Lower leg skin (tissue), 4 donors: ENCODE measurements at regions not wholly inside any gene's neighbourhood (a gene's known extent, or its start where the extent isn't known, plus 50 kb on each side); places are given as distances from the start of the nearest gene placed in this dataset.

Source experiments
- DNase-seq, 2 donors: peaks; one replicate each; pipeline ENCODE4 v3.0.0-alpha.2; 2019; ENCODE audit warnings: low spot score in 2 of 2
- H3K4me3 ChIP-seq: fragments of 200-600 bp; sonication (generic); 2 replicates; pipeline ENCODE4 v1.5.1; 2017; ENCODE audit warnings: mild to moderate bottlenecking, low read depth; ENCODE audit not compliant: poor library complexity, severe bottlenecking
- POLR2A ChIP-seq, 2 donors: fragments of 450-650 bp; IDR thresholded peaks; one replicate each; pipeline ENCODE4 v1.6.1; 2016 to 2017; ENCODE audit warnings: antibody characterized with exemption in 2 of 2, mild to moderate bottlenecking in 1 of 2, moderate library complexity in 1 of 2
- WGBS, 2 donors: methylation state at CpG; one replicate each; pipeline ENCODE4 v1.1.5; 2018; 5-methylcytosine and 5-hydroxymethylcytosine counted together
- intact Hi-C: fragments of 100-400 bp; cut with DNase I; formaldehyde crosslinking; loops from one replicate; pipeline ENCODE4 v1.15.0; 2023; ENCODE audit warnings: low total_unique reads
- TF ChIP-seq, protein P1 (sequence below), 3 donors: fragments of 450-650 bp; IDR thresholded peaks; one replicate each; pipeline ENCODE4 v1.5.1; 2016; ENCODE audit warnings: antibody characterized with exemption in 3 of 3, mild to moderate bottlenecking in 3 of 3, moderate library complexity in 2 of 3

DNA sequence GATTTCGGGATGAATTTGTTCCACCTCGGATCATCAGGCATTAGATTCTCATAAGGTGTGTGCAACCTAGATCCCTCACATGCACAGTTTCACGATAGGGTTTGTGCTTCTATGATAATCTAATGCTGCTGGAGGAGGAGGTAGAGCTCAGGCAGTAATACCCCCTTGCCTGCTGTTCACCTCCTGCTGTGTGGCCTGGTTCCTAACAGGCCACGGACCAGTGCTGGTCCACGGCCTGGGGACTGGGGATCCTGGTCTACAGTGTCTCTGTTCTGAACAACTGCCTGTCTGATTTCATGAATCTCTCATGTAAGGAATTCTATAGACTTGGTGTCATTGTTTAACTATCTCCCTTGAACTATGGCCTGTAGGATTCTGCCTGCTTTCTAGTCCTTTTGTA lies 269.9 kb downstream of the SPRY1 start:
- WGBS, 2 donors: 93 to 95% methylated on average over 5 of the region's 5 CpGs
- TF ChIP-seq, protein P1, sequence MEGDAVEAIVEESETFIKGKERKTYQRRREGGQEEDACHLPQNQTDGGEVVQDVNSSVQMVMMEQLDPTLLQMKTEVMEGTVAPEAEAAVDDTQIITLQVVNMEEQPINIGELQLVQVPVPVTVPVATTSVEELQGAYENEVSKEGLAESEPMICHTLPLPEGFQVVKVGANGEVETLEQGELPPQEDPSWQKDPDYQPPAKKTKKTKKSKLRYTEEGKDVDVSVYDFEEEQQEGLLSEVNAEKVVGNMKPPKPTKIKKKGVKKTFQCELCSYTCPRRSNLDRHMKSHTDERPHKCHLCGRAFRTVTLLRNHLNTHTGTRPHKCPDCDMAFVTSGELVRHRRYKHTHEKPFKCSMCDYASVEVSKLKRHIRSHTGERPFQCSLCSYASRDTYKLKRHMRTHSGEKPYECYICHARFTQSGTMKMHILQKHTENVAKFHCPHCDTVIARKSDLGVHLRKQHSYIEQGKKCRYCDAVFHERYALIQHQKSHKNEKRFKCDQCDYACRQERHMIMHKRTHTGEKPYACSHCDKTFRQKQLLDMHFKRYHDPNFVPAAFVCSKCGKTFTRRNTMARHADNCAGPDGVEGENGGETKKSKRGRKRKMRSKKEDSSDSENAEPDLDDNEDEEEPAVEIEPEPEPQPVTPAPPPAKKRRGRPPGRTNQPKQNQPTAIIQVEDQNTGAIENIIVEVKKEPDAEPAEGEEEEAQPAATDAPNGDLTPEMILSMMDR (IDR thresholded peaks at IDR 0.05): no peak
- TF ChIP-seq POLR2A (IDR thresholded peaks at IDR 0.05): no peak
- no peak for DNase-seq
- H3K4me3 ChIP-seq: no peak overlapping the region
- intact Hi-C loops: loop anchor here (5.0 to 10.0 kb wide), 2 partner anchors 272 to 549 kb away; partner anchors contain the start of gene SPRY1

DNA sequence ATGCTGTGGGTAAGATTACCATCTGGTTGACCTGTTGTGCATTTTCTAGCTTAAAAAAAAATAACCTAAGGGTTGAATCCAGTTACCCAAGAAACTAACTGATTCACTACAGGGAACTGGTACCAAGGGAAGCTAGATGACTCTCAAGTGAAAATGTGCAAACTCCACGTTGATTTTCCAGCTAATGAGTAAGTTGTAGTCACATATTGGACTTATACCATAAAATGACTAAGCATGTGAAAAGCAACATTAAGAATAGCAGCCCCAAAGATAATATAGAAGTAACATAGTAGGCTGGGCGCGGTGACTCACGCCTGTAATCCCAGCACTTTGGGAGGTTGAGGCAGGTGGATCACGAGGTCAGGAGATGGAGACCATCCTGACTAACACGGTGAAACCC lies 270.9 kb downstream of the SPRY1 start:
- 84 to 90% methylated on average over 6 of the region's 6 CpGs for WGBS, 2 donors
- intact Hi-C loops: loop anchor here (5.0 to 10.0 kb wide), 2 partner anchors 273 to 550 kb away; partner anchors contain the start of gene SPRY1
- no peak for TF ChIP-seq POLR2A (IDR thresholded peaks at IDR 0.05)
- TF ChIP-seq, protein P1 (IDR thresholded peaks at IDR 0.05): no peak
- no peak overlapping the region for H3K4me3 ChIP-seq
- no peak for DNase-seq

DNA sequence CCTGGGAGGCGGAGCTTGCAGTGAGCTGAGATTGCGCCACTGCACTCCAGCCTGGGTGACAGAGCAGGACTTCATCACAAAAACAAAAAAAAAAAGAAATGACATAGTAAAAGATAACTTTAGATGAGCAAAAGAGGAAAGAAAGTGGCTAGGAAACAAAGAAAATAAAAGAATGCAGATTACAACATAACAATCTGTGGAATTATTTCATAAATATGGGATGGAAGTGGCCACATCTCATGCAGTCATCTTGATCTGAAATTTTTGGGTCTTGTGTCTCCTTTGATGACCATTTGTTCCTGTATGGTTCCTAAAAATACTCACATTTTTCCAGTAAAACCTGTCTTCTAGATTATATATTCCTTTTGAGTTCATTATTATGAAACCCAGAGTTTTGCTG lies 271.4 kb downstream of the SPRY1 start:
- TF ChIP-seq POLR2A (IDR thresholded peaks at IDR 0.05): no peak
- TF ChIP-seq, protein P1 (IDR thresholded peaks at IDR 0.05): no peak
- 93 to 97% methylated on average over 2 of the region's 2 CpGs for WGBS, 2 donors
- DNase-seq: no peak
- H3K4me3 ChIP-seq: no peak overlapping the region
- intact Hi-C loops: loop anchor here (5.0 to 10.0 kb wide), 2 partner anchors 273 to 551 kb away; partner anchors contain the start of gene SPRY1

DNA sequence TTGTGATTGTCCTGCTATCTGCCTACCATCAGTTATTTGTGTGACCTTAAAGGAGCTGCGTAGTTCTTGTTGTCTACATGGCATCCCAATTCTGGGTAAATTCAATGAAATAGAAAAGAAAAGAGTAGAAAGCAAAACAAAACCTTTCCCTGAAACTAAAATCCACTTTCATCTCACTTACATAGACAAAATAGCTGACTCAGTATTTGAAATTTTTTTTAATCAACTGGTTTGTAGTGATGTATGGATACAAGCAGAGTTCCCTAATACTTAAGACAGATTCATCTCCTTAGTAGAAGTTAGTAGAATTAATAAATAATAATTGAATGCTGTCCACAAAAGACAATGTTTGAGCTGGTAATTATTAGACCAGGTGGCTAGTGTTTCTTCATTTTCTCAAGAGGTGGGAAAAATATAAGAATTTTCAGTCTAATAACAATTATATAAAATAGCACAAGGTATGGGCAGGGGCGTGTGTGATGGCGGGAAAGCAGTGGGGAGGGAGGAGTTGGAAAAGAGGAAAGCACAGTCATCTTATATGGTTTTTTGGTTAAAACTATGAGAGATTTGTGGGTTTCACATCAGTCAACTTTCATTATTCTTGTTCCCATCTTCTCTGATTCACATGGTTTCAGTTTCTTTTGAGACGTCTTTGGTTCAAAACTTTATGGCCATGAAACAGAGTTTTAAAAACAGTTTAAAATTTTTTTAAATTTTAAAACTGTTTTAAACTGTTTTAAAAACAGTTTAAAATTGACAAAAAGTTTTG lies 275.2 kb downstream of the SPRY1 start:
- TF ChIP-seq POLR2A (IDR thresholded peaks at IDR 0.05): no peak
- TF ChIP-seq, protein P1 (IDR thresholded peaks at IDR 0.05): no peak
- 74 to 78% methylated on average over 4 of the region's 4 CpGs for WGBS, 2 donors
- no peak overlapping the region for H3K4me3 ChIP-seq
- DNase-seq: no peak
- intact Hi-C loops: no loop called here

DNA sequence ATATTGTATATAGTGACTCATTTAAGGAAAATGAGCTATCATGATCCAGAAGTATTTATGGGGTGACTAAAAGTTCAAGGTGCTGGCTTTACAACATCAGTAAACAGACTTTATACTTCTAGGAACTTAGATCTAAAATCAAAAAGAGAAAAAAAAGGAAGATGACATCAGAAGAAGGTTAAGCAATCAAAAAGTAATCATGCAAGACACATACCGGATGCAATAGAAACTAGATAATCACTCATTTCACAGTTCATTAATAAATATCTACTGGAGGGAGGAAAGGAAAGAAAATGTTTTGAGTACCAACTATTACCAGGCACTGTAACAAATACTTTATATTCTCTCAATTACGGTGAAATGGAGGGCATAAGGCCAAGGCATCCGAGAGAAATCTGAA lies 276.4 kb downstream of the SPRY1 start:
- intact Hi-C loops: no loop called here
- H3K4me3 ChIP-seq: no peak overlapping the region
- no peak for DNase-seq
- no peak for TF ChIP-seq POLR2A (IDR thresholded peaks at IDR 0.05)
- TF ChIP-seq, protein P1 (IDR thresholded peaks at IDR 0.05): no peak
- 43 to 48% methylated on average over 3 of the region's 3 CpGs for WGBS, 2 donors
